ENCODE measurements at regions not wholly inside any gene's neighbourhood (a gene's known extent, or its start where the extent isn't known, plus 50 kb on each side); places are given as distances from the start of the nearest gene placed in this dataset.

GRCh38 chr13:79861731-79862130, 380.8 kb downstream of the NDFIP2 start:
- Histone ChIP-seq H3K4me1 (no peaks in the 10 kb centered on the region), H3K4me3 (no peak overlapping the region), H3K36me3 (no peaks in the 10 kb centered on the region), H3K27me3 (no peaks in the 10 kb centered on the region), H3K27ac (no peak overlapping the region), H3K9me3 (no peaks in the 10 kb centered on the region)
- intact Hi-C loops (cut with DNase I), result no loop called here
- ATAC-seq (no peak), DNase-seq (no peak)
- 73 to 83% (median 77%) methylated on average over 7 of the region's 7 CpGs for WGBS, 4 donors
- no peak for TF ChIP-seq CTCF (IDR thresholded peaks at IDR 0.05)
- TF ChIP-seq POLR2A (IDR thresholded peaks at IDR 0.05), result no peak

- no peaks in the 10 kb centered on the region for H3K36me3 ChIP-seq
- no peak overlapping the region for H3K4me3 ChIP-seq
- H3K9me3 ChIP-seq, result no peaks in the 10 kb centered on the region
- intact Hi-C loops (cut with DNase I), result no loop called here
- no peak overlapping the region for H3K27ac ChIP-seq
- DNase-seq, result no peak
- TF ChIP-seq POLR2A (IDR thresholded peaks at IDR 0.05), result no peak
- TF ChIP-seq CTCF (IDR thresholded peaks at IDR 0.05), result no peak
- WGBS, 4 donors, result 91 to 96% (median 94%) methylated on average over 3 of the region's 3 CpGs
- no peak for ATAC-seq
- no peaks in the 10 kb centered on the region for H3K4me1 ChIP-seq
- no peaks in the 10 kb centered on the region for H3K27me3 ChIP-seq
Observed at GRCh38 chr13:79860791-79861190, 379.8 kb downstream of the NDFIP2 start.

- TF ChIP-seq POLR2A (IDR thresholded peaks at IDR 0.05), result no peak
- no peak for TF ChIP-seq CTCF (IDR thresholded peaks at IDR 0.05)
- intact Hi-C loops (cut with DNase I), result no loop called here
- Histone ChIP-seq H3K36me3 (no peaks in the 10 kb centered on the region), H3K4me3 (no peak overlapping the region), H3K9me3 (no peaks in the 10 kb centered on the region), H3K27me3 (no peaks in the 10 kb centered on the region), H3K4me1 (no peaks in the 10 kb centered on the region), H3K27ac (no peak overlapping the region)
- ATAC-seq, result no peak
- no peak for DNase-seq
- WGBS, 4 donors, result 94 to 96% (median 95%) methylated on average over 3 of the region's 3 CpGs
Observed at GRCh38 chr13:79859756-79860155, 378.8 kb downstream of the NDFIP2 start.

- intact Hi-C loops (cut with DNase I), result no loop called here
- no peaks in the 10 kb centered on the region for H3K27me3 ChIP-seq
- H3K27ac ChIP-seq, result no peak overlapping the region
- TF ChIP-seq CTCF (IDR thresholded peaks at IDR 0.05), result no peak
- H3K4me3 ChIP-seq, result no peak overlapping the region
- no peak for ATAC-seq
- no peak for DNase-seq
- H3K9me3 ChIP-seq, result no peaks in the 10 kb centered on the region
- H3K36me3 ChIP-seq, result no peaks in the 10 kb centered on the region
- 29 to 65% (median 56%) methylated on average over 1 of the region's 1 CpG for WGBS, 4 donors
- no peaks in the 10 kb centered on the region for H3K4me1 ChIP-seq
Observed at GRCh38 chr13:79853251-79853650, 372.3 kb downstream of the NDFIP2 start.

Measured in heart left ventricle (tissue), 16 donors.